B cell (primary cell): ENCODE measurements at regions not wholly inside any gene's neighbourhood (a gene's known extent, or its start where the extent isn't known, plus 50 kb on each side); places are given as distances from the start of the nearest gene placed in this dataset.

Source experiments
- ATAC-seq: fragments of 200-7000 bp; cut with Tn5 transposase; one replicate; pipeline ENCODE4 v1.10.0; 2021; ENCODE audit warnings: low read depth, mild to moderate bottlenecking, moderate number of reproducible peaks, moderate library complexity
- CTCF ChIA-PET: fragments of 350-600 bp; sonication (Branson Sonifier 250); formaldehyde crosslinking; loops from one replicate; lab custom pipeline; 2021; ENCODE audit warnings: antibody characterized with exemption, inconsistent platforms; lab: Charles Lee
- POLR2A ChIA-PET: fragments of 350-600 bp; sonication (Branson Sonifier 250); formaldehyde crosslinking; loops from one replicate; lab custom pipeline; 2021; ENCODE audit warnings: antibody characterized with exemption; lab: Charles Lee
- DNase-seq: peaks from one replicate; pipeline ENCODE4 v3.0.0; 2013
- H2AFZ ChIP-seq: 2 replicates; pipeline ENCODE4 v1.6.1; 2012; ENCODE audit warnings: mild to moderate bottlenecking, low read depth, low read length; ENCODE audit not compliant: insufficient read depth, poor library complexity, severe bottlenecking
- H3K27ac ChIP-seq, 2 donors: 1 replicate in 1 of 2; 2 replicates in 1 of 2; pipeline ENCODE4 v1.5.1; 2012 to 2013; ENCODE audit warnings: low read length in 2 of 2, mild to moderate bottlenecking in 2 of 2, moderate library complexity in 1 of 2
- H3K27me3 ChIP-seq, 4 experiments: fragments of 200-600 bp in 1 of 4; sonication (generic) in 1 of 4; replicated peaks in 1 of 4; 1 replicate in 2 of 4; 2 replicates in 2 of 4; pipeline versions ENCODE4 v1.6.1 to v1.7.0; 2013 to 2016; ENCODE audit warnings: low read length in 3 of 4, mild to moderate bottlenecking in 2 of 4, mixed read lengths in 1 of 4, moderate library complexity in 1 of 4; ENCODE audit not compliant: insufficient read depth in 4 of 4, control insufficient read depth in 3 of 4; ENCODE audit errors: control extremely low read depth in 1 of 4
- H3K36me3 ChIP-seq, 2 experiments: replicated peaks in 1 of 2; 1 replicate in 1 of 2; 2 replicates in 1 of 2; pipeline versions ENCODE4 v1.6.1 to v1.7.1; 2013; ENCODE audit warnings: low read length in 1 of 2; ENCODE audit not compliant: insufficient read depth in 2 of 2, control insufficient read depth in 1 of 2; ENCODE audit errors: control extremely low read depth in 1 of 2, extremely low read depth in 1 of 2
- H3K4me1 ChIP-seq, 2 donors: fragments of 200-600 bp in 1 of 2; sonication (generic) in 1 of 2; 1 replicate in 1 of 2; 2 replicates in 1 of 2; pipeline versions ENCODE4 v1.5.1 to v1.6.1; 2013 to 2017; ENCODE audit warnings: low read length in 2 of 2; ENCODE audit not compliant: control insufficient read depth in 2 of 2, insufficient read depth in 2 of 2
- H3K4me2 ChIP-seq: replicated peaks from 2 replicates; pipeline ENCODE3; 2012; ENCODE audit warnings: mild to moderate bottlenecking, low read depth, low read length; ENCODE audit not compliant: poor library complexity, severe bottlenecking
- H3K4me3 ChIP-seq, 5 experiments: fragments of 200-600 bp in 1 of 5; sonication (generic) in 1 of 5; 1 replicate in 3 of 5; 2 replicates in 2 of 5; pipeline versions ENCODE4 v1.5.1 to v1.7.0; 2011 to 2016; ENCODE audit warnings: low read length in 4 of 5, mild to moderate bottlenecking in 4 of 5, low read depth in 2 of 5, control low read depth in 1 of 5, moderate library complexity in 1 of 5; ENCODE audit not compliant: insufficient read depth in 1 of 5; ENCODE audit errors: control extremely low read depth in 1 of 5, extremely low read depth in 1 of 5
- H3K79me2 ChIP-seq: fragments of 200-600 bp; sonication (generic); one replicate; pipeline ENCODE4 v1.6.0; 2016; ENCODE audit warnings: low read length; ENCODE audit not compliant: control insufficient read depth, insufficient read depth
- H3K9ac ChIP-seq: fragments of 200-600 bp; sonication (generic); 2 replicates; pipeline ENCODE4 v1.6.1; 2017; ENCODE audit warnings: mild to moderate bottlenecking, low read length, moderate library complexity
- H3K9me3 ChIP-seq, 3 donors: one replicate each; pipeline versions ENCODE4 v1.6.1 to v1.7.1; 2013; ENCODE audit warnings: low read length in 2 of 3; ENCODE audit not compliant: control insufficient read depth in 2 of 3, insufficient read depth in 1 of 3; ENCODE audit errors: control extremely low read depth in 1 of 3
- H4K20me1 ChIP-seq: 2 replicates; pipeline ENCODE4 v1.6.0; 2012; ENCODE audit warnings: mild to moderate bottlenecking, low read length; ENCODE audit not compliant: insufficient read depth, control insufficient read depth, poor library complexity, severe bottlenecking
- H3K27ac Mint-ChIP-seq: one replicate; pipeline ENCODE4 v1.8.0; 2021; ENCODE audit warnings: mixed read lengths
- H3K27me3 Mint-ChIP-seq: one replicate; pipeline ENCODE4 v1.8.0; 2021; ENCODE audit warnings: mixed read lengths
- H3K4me1 Mint-ChIP-seq: one replicate; pipeline ENCODE4 v1.8.0; 2021; ENCODE audit warnings: mixed read lengths
- H3K4me3 Mint-ChIP-seq: one replicate; pipeline ENCODE4 v1.8.0; 2021; ENCODE audit warnings: mixed read lengths
- H3K9me3 Mint-ChIP-seq: one replicate; pipeline ENCODE4 v1.8.0; 2022; ENCODE audit warnings: mixed read lengths; ENCODE audit not compliant: insufficient read depth
- CTCF ChIP-seq: fragments of 200-600 bp; IDR thresholded peaks from one replicate; pipeline ENCODE4 v1.8.0; 2022; ENCODE audit warnings: antibody characterized with exemption, mild to moderate bottlenecking
- EZH2 ChIP-seq: IDR thresholded peaks from 2 replicates; pipeline ENCODE4 v1.6.1; 2012; ENCODE audit warnings: borderline replicate concordance, low read depth, mild to moderate bottlenecking, moderate library complexity, low read length; ENCODE audit not compliant: insufficient read depth, poor library complexity, severe bottlenecking
- WGBS: methylation state at CpG from one replicate; pipeline ENCODE4 v1.1.5; 2013; ENCODE audit warnings: missing lambda C conversion rate; ENCODE audit not compliant: insufficient coverage; 5-methylcytosine and 5-hydroxymethylcytosine counted together
- intact Hi-C: fragments of 100-400 bp; cut with micrococcal nuclease; formaldehyde crosslinking; loops from one replicate; pipeline ENCODE4 v1.10.0; 2022

GRCh38 chr17:34758718-34759117, 179.3 kb downstream of the TMEM132E start:
- no peak overlapping the region for H3K9ac ChIP-seq
- no peaks in the 10 kb centered on the region for H3K9me3 ChIP-seq
- no peaks in the 10 kb centered on the region for H3K36me3 ChIP-seq
- no peak overlapping the region for H3K27ac ChIP-seq
- 46% methylated on average over 4 of the region's 4 CpGs for WGBS
- H3K4me1 Mint-ChIP-seq = no peaks in the 10 kb centered on the region
- no peaks in the 10 kb centered on the region for H3K79me2 ChIP-seq
- intact Hi-C loops = no loop called here
- H3K4me1 ChIP-seq = no peaks in the 10 kb centered on the region
- no peak overlapping the region for H3K4me3 ChIP-seq
- no peaks in the 10 kb centered on the region for H4K20me1 ChIP-seq
- TF ChIP-seq CTCF (no peak), EZH2 (no peak)
- no peak overlapping the region for H2AFZ ChIP-seq
- peaks cover 0 to 9% (median 0%) of the 10 kb centered on the region in 4 experiments for H3K27me3 ChIP-seq
- no peak overlapping the region for H3K4me2 ChIP-seq
- no peak overlapping the region for H3K27ac Mint-ChIP-seq
- H3K27me3 Mint-ChIP-seq = peaks cover 44% of the 10 kb centered on the region
- CTCF ChIA-PET = no interaction called here
- DNase-seq (no peak), ATAC-seq (no peak)
- POLR2A ChIA-PET = no interaction called here
- no peaks in the 10 kb centered on the region for H3K9me3 Mint-ChIP-seq
- no peak overlapping the region for H3K4me3 Mint-ChIP-seq

GRCh38 chr17:34758316-34758715, 178.9 kb downstream of the TMEM132E start:
- Mint-ChIP-seq H3K27me3 (peaks cover 40% of the 10 kb centered on the region), H3K27ac (no peak overlapping the region), H3K9me3 (no peaks in the 10 kb centered on the region), H3K4me3 (no peak overlapping the region), H3K4me1 (no peaks in the 10 kb centered on the region)
- ChIA-PET CTCF (no interaction called here), POLR2A (no interaction called here)
- Histone ChIP-seq H3K9me3 (no peaks in the 10 kb centered on the region), H2AFZ (no peak overlapping the region), H3K27me3 (peaks cover 0 to 8% (median 0%) of the 10 kb centered on the region in 4 experiments), H3K4me3 (no peak overlapping the region), H3K79me2 (no peaks in the 10 kb centered on the region), H3K27ac (no peak overlapping the region), H3K4me2 (no peak overlapping the region), H4K20me1 (no peaks in the 10 kb centered on the region), H3K9ac (no peak overlapping the region), H3K36me3 (no peaks in the 10 kb centered on the region), H3K4me1 (no peaks in the 10 kb centered on the region)
- WGBS = 46% methylated on average over 2 of the region's 3 CpGs
- no peak for ATAC-seq
- DNase-seq = no peak
- intact Hi-C loops = no loop called here
- TF ChIP-seq CTCF (no peak), EZH2 (no peak)
